HCT116 (cell line): ENCODE measurements at regions not wholly inside any gene's neighbourhood (a gene's known extent, or its start where the extent isn't known, plus 50 kb on each side); places are given as distances from the start of the nearest gene placed in this dataset.

Experiments
- ATAC-seq: fragments of 200-7000 bp; cut with Tn5 transposase; 2 replicates; pipeline ENCODE4 v1.9.1; 2020; ENCODE audit warnings: mild to moderate bottlenecking, moderate library complexity
- BruUV-seq: library from RNA; stranded (reverse); fragments of 400-500 nt; replicated peaks from 2 replicates; lab custom pipeline; 2021; lab: Mats Ljungman, UMichigan
- CTCF ChIA-PET: fragments of 300-600 bp; sonication (Branson Sonifier 250); formaldehyde crosslinking; loops from one replicate; lab custom pipeline; 2021; ENCODE audit warnings: antibody characterized with exemption; lab: Charles Lee
- POLR2A ChIA-PET: fragments of 300-600, 350-600 bp; sonication (Branson Sonifier 250); formaldehyde crosslinking; loops from one replicate; lab custom pipeline; 2021; ENCODE audit warnings: antibody characterized with exemption; lab: Charles Lee
- RAD21 ChIA-PET, 2 experiments: fragments of 300-600 bp; sonication (Branson Sonifier 250); formaldehyde crosslinking; loops; one replicate each; lab custom pipeline; 2023; ENCODE audit warnings: low total read pairs in 2 of 2; ENCODE audit not compliant: uncharacterized antibody in 2 of 2, unreplicated experiment in 2 of 2, low non-redundant PET in 1 of 2; lab: Charles Lee
- DNase-seq: peaks from one replicate; pipeline ENCODE4 v3.0.0-alpha.2; 2010; ENCODE audit warnings: low read depth, low spot score
- H2AFZ ChIP-seq: fragments of 200-600 bp; shearing (Covaris generic), sonication (generic); 2 replicates; pipeline ENCODE4 v1.6.1; 2017; ENCODE audit warnings: low read depth, mixed run types, mixed read lengths, antibody characterized with exemption, low read length; ENCODE audit not compliant: poor library complexity, severe bottlenecking
- H3K27ac ChIP-seq: 2 replicates; pipeline ENCODE4 v1.5.1; 2012; ENCODE audit warnings: low read depth, low read length
- H3K27me3 ChIP-seq: fragments of 200-600 bp; sonication (generic); 2 replicates; pipeline ENCODE4 v1.6.1; 2016; ENCODE audit warnings: mixed run types, low read length, mixed read lengths; ENCODE audit not compliant: insufficient read depth
- H3K36me3 ChIP-seq, 2 experiments: fragments of 200-500 bp in 1 of 2; fragments of 200-600 bp in 1 of 2; sonication (Bioruptor generic) in 1 of 2; sonication (generic) in 1 of 2; 2 replicates each; pipeline versions ENCODE4 v1.5.1 to v1.6.1; 2014 to 2016; ENCODE audit warnings: low read length in 2 of 2, inconsistent platforms in 1 of 2, mixed read lengths in 1 of 2, mixed run types in 1 of 2; ENCODE audit not compliant: insufficient read depth in 2 of 2, control insufficient read depth in 1 of 2
- H3K4me1 ChIP-seq, 2 experiments: fragments of 200-600 bp in 1 of 2; sonication (generic) in 1 of 2; 2 replicates each; pipeline versions ENCODE4 v1.5.1 to v1.6.1; 2012 to 2017; ENCODE audit warnings: low read length in 2 of 2, inconsistent platforms in 1 of 2, mild to moderate bottlenecking in 1 of 2, mixed read lengths in 1 of 2, mixed run types in 1 of 2, moderate library complexity in 1 of 2; ENCODE audit not compliant: insufficient read depth in 2 of 2, control insufficient read depth in 1 of 2
- H3K4me2 ChIP-seq: fragments of 200-600 bp; sonication (generic); 2 replicates; pipeline ENCODE4 v1.6.1; 2017; ENCODE audit warnings: mixed run types, low read length, mixed read lengths
- H3K4me3 ChIP-seq, 2 experiments: fragments of 200-600 bp in 1 of 2; sonication (generic) in 1 of 2; replicated peaks in 1 of 2; 2 replicates each; pipeline ENCODE4 v1.5.1; 2011 to 2016; ENCODE audit warnings: low read length in 2 of 2, control low read depth in 1 of 2, low read depth in 1 of 2, mild to moderate bottlenecking in 1 of 2, mixed read lengths in 1 of 2, mixed run types in 1 of 2
- H3K79me2 ChIP-seq: fragments of 200-600 bp; sonication (generic); 2 replicates; pipeline ENCODE4 v1.6.1; 2017; ENCODE audit warnings: mild to moderate bottlenecking, mixed run types, low read length, moderate library complexity, mixed read lengths; ENCODE audit not compliant: insufficient read depth
- H3K9ac ChIP-seq: fragments of 200-600 bp; sonication (generic); 2 replicates; pipeline ENCODE4 v1.6.1; 2016; ENCODE audit warnings: low read length, mixed read lengths
- H3K9me2 ChIP-seq: fragments of 200-600 bp; sonication (generic), shearing (Covaris generic); 2 replicates; pipeline ENCODE4 v1.6.1; 2017; ENCODE audit warnings: mixed run types, mild to moderate bottlenecking, moderate library complexity; ENCODE audit not compliant: insufficient read depth
- H3K9me3 ChIP-seq, 2 experiments: fragments of 200-500 bp in 1 of 2; fragments of 200-600 bp in 1 of 2; sonication (Bioruptor generic) in 1 of 2; sonication (generic) in 1 of 2; 2 replicates each; pipeline ENCODE4 v1.6.1; 2014 to 2017; ENCODE audit warnings: low read length in 2 of 2, mixed read lengths in 2 of 2, inconsistent platforms in 1 of 2, low read depth in 1 of 2, mild to moderate bottlenecking in 1 of 2, mixed run types in 1 of 2, moderate library complexity in 1 of 2; ENCODE audit not compliant: control insufficient read depth in 1 of 2, insufficient read depth in 1 of 2
- H4K20me1 ChIP-seq: fragments of 200-600 bp; sonication (generic), shearing (Covaris generic); 2 replicates; pipeline ENCODE4 v1.6.1; 2017; ENCODE audit warnings: mixed run types, mild to moderate bottlenecking, moderate library complexity; ENCODE audit not compliant: insufficient read depth
- CBX3 ChIP-seq: IDR thresholded peaks from 2 replicates; pipeline ENCODE4 v1.6.1; 2012; ENCODE audit warnings: low read depth
- CEBPB ChIP-seq: IDR thresholded peaks from 2 replicates; pipeline ENCODE4 v1.6.1; 2012; ENCODE audit warnings: low read depth
- CTCF ChIP-seq, 3 experiments: fragments of 200-600 bp in 1 of 3; sonication (generic) in 1 of 3; IDR thresholded peaks in 2 of 3; conservative IDR thresholded peaks in 1 of 3; 2 replicates each; pipeline ENCODE4 v1.5.1; 2012 to 2017; ENCODE audit warnings: low read depth in 2 of 3, low read length in 2 of 3, antibody characterized with exemption in 1 of 3, borderline replicate concordance in 1 of 3, control low read depth in 1 of 3, mild to moderate bottlenecking in 1 of 3, mixed read lengths in 1 of 3, mixed run types in 1 of 3, moderate library complexity in 1 of 3; ENCODE audit not compliant: insufficient read depth in 1 of 3
- EGR1 ChIP-seq: IDR thresholded peaks from 2 replicates; pipeline ENCODE4 v1.6.1; 2012; ENCODE audit warnings: low read depth
- EZH2 ChIP-seq: fragments of 200-600 bp; sonication (generic); IDR thresholded peaks from 2 replicates; pipeline ENCODE4 v1.6.1; 2017; ENCODE audit warnings: antibody characterized with exemption, mixed run types
- FOSL1 ChIP-seq: IDR thresholded peaks from 2 replicates; pipeline ENCODE4 v1.6.1; 2012; ENCODE audit warnings: low read depth
- SP1 ChIP-seq: IDR thresholded peaks from 2 replicates; pipeline ENCODE4 v1.6.1; 2012; ENCODE audit warnings: low read depth
- TCF7L2 ChIP-seq: IDR thresholded peaks from 2 replicates; pipeline ENCODE4 v1.7.0; 2011; ENCODE audit warnings: borderline replicate concordance, inconsistent platforms; ENCODE audit not compliant: insufficient read depth, insufficient read length; ENCODE audit errors: extremely low read depth
- ZFX ChIP-seq: fragments of 450-650 bp; IDR thresholded peaks from 2 replicates; pipeline ENCODE4 v1.6.1; 2017
- ZNF274 ChIP-seq: fragments of 200-500 bp; sonication (Bioruptor generic); IDR thresholded peaks from 2 replicates; pipeline ENCODE4 v1.6.1; 2014; ENCODE audit warnings: mild to moderate bottlenecking, low read depth, low read length, inconsistent platforms
- intact Hi-C: fragments of 100-400 bp; cut with micrococcal nuclease; formaldehyde crosslinking; loops from 2 replicates; pipeline ENCODE4 v1.10.0; 2022
- TF ChIP-seq, protein P1 (sequence below): IDR thresholded peaks from 2 replicates; pipeline ENCODE4 v1.6.1; 2012
- TF ChIP-seq, protein P2 (sequence below): IDR thresholded peaks from 2 replicates; pipeline ENCODE4 v1.6.1; 2012; ENCODE audit warnings: low read depth

- DNase-seq (no peak), ATAC-seq (no peak)
- TF ChIP-seq FOSL1, result no peak
- no peak for TF ChIP-seq ZFX
- no peak for TF ChIP-seq SP1
- TF ChIP-seq CEBPB, result no peak
- TF ChIP-seq EGR1, result no peak
- intact Hi-C loops, result no loop called here
- H3K36me3 ChIP-seq, result no peaks in the 10 kb centered on the region
- no peaks in the 10 kb centered on the region for H3K27me3 ChIP-seq
- no peaks in the 10 kb centered on the region for H3K4me1 ChIP-seq
- no TSS peak for BruUV-seq
- ChIA-PET POLR2A (no interaction called here), CTCF (no interaction called here), RAD21 (no interaction called here)
- no peaks in the 10 kb centered on the region for H4K20me1 ChIP-seq
- H3K9ac ChIP-seq, result no peak overlapping the region
- peaks cover 2% of the 10 kb centered on the region; the same call in 1 of the 2 replicates for H3K9me2 ChIP-seq
- no peak overlapping the region for H3K27ac ChIP-seq
- H3K4me3 ChIP-seq, result no peak overlapping the region
- H3K4me2 ChIP-seq, result no peak overlapping the region
- no peaks in the 10 kb centered on the region for H3K9me3 ChIP-seq
- no peaks in the 10 kb centered on the region for H3K79me2 ChIP-seq
- no peak overlapping the region for H2AFZ ChIP-seq
These were observed 185.4 kb downstream of the IPMK start for GRCh38 chr10:58082248-58082647.

DNA sequence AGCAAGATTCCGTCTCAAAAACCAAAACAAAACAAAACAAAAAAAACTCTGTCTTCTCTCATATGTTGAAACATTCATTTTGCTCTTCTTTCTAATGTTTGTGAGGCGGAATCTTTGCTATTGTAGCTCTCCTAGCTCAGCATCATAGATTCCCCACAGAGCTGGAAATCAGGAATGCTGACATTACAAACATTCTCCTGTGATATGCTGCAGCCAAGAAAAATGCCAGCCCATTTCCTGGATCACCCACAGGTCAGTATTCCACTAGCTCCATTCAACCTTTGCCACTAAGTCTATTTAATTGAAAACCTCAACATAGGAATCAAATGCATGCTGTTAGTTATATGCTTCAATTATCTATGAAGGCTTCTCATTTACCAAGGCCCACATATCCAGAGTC is 186.3 kb downstream of the IPMK start:
- DNase-seq (no peak), ATAC-seq (no peak)
- H3K9me3 ChIP-seq, result no peaks in the 10 kb centered on the region
- no peak overlapping the region for H3K9ac ChIP-seq
- TF ChIP-seq, protein P1, sequence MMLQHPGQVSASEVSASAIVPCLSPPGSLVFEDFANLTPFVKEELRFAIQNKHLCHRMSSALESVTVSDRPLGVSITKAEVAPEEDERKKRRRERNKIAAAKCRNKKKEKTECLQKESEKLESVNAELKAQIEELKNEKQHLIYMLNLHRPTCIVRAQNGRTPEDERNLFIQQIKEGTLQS, result no peak
- no peak for TF ChIP-seq CTCF (IDR thresholded peaks at IDR 0.05 in 2 of 3, conservative IDR thresholded peaks at IDR 0.05 in 1 of 3; ENCODE audit: borderline replicate concordance in 1 of 3, insufficient read depth in 1 of 3, low read depth in 2 of 3, low read length in 2 of 3)
- TF ChIP-seq CBX3, result no peak
- TF ChIP-seq, protein P2, sequence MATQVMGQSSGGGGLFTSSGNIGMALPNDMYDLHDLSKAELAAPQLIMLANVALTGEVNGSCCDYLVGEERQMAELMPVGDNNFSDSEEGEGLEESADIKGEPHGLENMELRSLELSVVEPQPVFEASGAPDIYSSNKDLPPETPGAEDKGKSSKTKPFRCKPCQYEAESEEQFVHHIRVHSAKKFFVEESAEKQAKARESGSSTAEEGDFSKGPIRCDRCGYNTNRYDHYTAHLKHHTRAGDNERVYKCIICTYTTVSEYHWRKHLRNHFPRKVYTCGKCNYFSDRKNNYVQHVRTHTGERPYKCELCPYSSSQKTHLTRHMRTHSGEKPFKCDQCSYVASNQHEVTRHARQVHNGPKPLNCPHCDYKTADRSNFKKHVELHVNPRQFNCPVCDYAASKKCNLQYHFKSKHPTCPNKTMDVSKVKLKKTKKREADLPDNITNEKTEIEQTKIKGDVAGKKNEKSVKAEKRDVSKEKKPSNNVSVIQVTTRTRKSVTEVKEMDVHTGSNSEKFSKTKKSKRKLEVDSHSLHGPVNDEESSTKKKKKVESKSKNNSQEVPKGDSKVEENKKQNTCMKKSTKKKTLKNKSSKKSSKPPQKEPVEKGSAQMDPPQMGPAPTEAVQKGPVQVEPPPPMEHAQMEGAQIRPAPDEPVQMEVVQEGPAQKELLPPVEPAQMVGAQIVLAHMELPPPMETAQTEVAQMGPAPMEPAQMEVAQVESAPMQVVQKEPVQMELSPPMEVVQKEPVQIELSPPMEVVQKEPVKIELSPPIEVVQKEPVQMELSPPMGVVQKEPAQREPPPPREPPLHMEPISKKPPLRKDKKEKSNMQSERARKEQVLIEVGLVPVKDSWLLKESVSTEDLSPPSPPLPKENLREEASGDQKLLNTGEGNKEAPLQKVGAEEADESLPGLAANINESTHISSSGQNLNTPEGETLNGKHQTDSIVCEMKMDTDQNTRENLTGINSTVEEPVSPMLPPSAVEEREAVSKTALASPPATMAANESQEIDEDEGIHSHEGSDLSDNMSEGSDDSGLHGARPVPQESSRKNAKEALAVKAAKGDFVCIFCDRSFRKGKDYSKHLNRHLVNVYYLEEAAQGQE, result no peak
- no peak for TF ChIP-seq ZFX
- no peak for TF ChIP-seq CEBPB
- TF ChIP-seq TCF7L2, result no peak
- TF ChIP-seq SP1, result no peak
- no peak for TF ChIP-seq ZNF274
- no peak for TF ChIP-seq EZH2
- no TSS peak for BruUV-seq
- H3K4me1 ChIP-seq, result no peaks in the 10 kb centered on the region
- no peaks in the 10 kb centered on the region for H4K20me1 ChIP-seq
- peaks cover 2% of the 10 kb centered on the region; the same call in 1 of the 2 replicates for H3K9me2 ChIP-seq
- H3K4me2 ChIP-seq, result no peak overlapping the region
- no peaks in the 10 kb centered on the region for H3K27me3 ChIP-seq
- H3K36me3 ChIP-seq, result no peaks in the 10 kb centered on the region
- intact Hi-C loops, result no loop called here
- H2AFZ ChIP-seq, result no peak overlapping the region
- no peak overlapping the region for H3K27ac ChIP-seq
- ChIA-PET RAD21 (no interaction called here), CTCF (no interaction called here), POLR2A (no interaction called here)
- H3K79me2 ChIP-seq, result no peaks in the 10 kb centered on the region
- H3K4me3 ChIP-seq, result no peak overlapping the region
